Astrocyte (in vitro differentiated cells and primary cell): ENCODE measurements at regions not wholly inside any gene's neighbourhood (a gene's known extent, or its start where the extent isn't known, plus 50 kb on each side); places are given as distances from the start of the nearest gene placed in this dataset.

Experiments used
- DNase-seq: peaks from one replicate; pipeline ENCODE4 v3.0.0-alpha.2; 2010; ENCODE audit warnings: low read depth
- FAIRE-seq: peaks from 2 replicates; lab custom pipeline; 2011; peaks lifted over from hg19 to GRCh38; lab: Jason Lieb, UNC
- H2AFZ ChIP-seq: 2 replicates; pipeline ENCODE4 v1.6.0; 2012; ENCODE audit warnings: low read depth, low read length, inconsistent platforms
- H3K27ac ChIP-seq: 2 replicates; pipeline ENCODE4 v1.5.1; 2011; ENCODE audit warnings: low read depth, low read length, inconsistent platforms
- H3K27me3 ChIP-seq: 2 replicates; pipeline ENCODE4 v1.6.0; 2011; ENCODE audit warnings: low read length, inconsistent platforms; ENCODE audit not compliant: insufficient read depth
- H3K36me3 ChIP-seq: 2 replicates; pipeline ENCODE4 v1.5.1; 2011; ENCODE audit warnings: low read length, inconsistent platforms; ENCODE audit not compliant: insufficient read depth
- H3K4me1 ChIP-seq: 2 replicates; pipeline ENCODE4 v1.5.1; 2011; ENCODE audit warnings: low read length, inconsistent platforms; ENCODE audit not compliant: insufficient read depth
- H3K4me2 ChIP-seq: 2 replicates; pipeline ENCODE4 v1.6.0; 2012; ENCODE audit warnings: low read length, inconsistent platforms
- H3K4me3 ChIP-seq: 2 replicates; pipeline ENCODE4 v1.5.1; 2011; ENCODE audit warnings: low read depth, mild to moderate bottlenecking, low read length, inconsistent platforms; ENCODE audit not compliant: insufficient read depth
- H3K79me2 ChIP-seq: 2 replicates; pipeline ENCODE4 v1.6.0; 2012; ENCODE audit warnings: mild to moderate bottlenecking, low read length, inconsistent platforms; ENCODE audit not compliant: insufficient read depth
- H3K9ac ChIP-seq: 2 replicates; pipeline ENCODE4 v1.6.0; 2012; ENCODE audit warnings: mild to moderate bottlenecking, low read length, inconsistent platforms
- H3K9me3 ChIP-seq: 2 replicates; pipeline ENCODE4 v1.5.1; 2012; ENCODE audit warnings: low read depth, mild to moderate bottlenecking, low read length, inconsistent platforms; ENCODE audit not compliant: insufficient read depth
- H4K20me1 ChIP-seq: 2 replicates; pipeline ENCODE4 v1.6.0; 2012; ENCODE audit warnings: low read length, inconsistent platforms; ENCODE audit not compliant: insufficient read depth
- H3K27ac Mint-ChIP-seq: one replicate; pipeline ENCODE4 v1.8.0; 2021; ENCODE audit warnings: mild to moderate bottlenecking, mixed read lengths; ENCODE audit not compliant: unreplicated experiment
- H3K27me3 Mint-ChIP-seq: one replicate; pipeline ENCODE4 v1.8.0; 2021; ENCODE audit warnings: low read depth, mixed read lengths; ENCODE audit not compliant: unreplicated experiment
- H3K36me3 Mint-ChIP-seq: one replicate; pipeline ENCODE4 v1.8.0; 2021; ENCODE audit warnings: low read depth, mixed read lengths; ENCODE audit not compliant: unreplicated experiment
- H3K4me1 Mint-ChIP-seq: one replicate; pipeline ENCODE4 v1.8.0; 2021; ENCODE audit warnings: low read depth, mixed read lengths; ENCODE audit not compliant: unreplicated experiment
- H3K4me3 Mint-ChIP-seq: one replicate; pipeline ENCODE4 v1.8.0; 2021; ENCODE audit warnings: mild to moderate bottlenecking, moderate library complexity, mixed read lengths; ENCODE audit not compliant: unreplicated experiment
- H3K9me3 Mint-ChIP-seq: one replicate; pipeline ENCODE4 v1.8.0; 2021; ENCODE audit warnings: mild to moderate bottlenecking, mixed read lengths; ENCODE audit not compliant: unreplicated experiment
- EZH2 ChIP-seq: IDR thresholded peaks from 2 replicates; pipeline ENCODE4 v1.6.1; 2012; ENCODE audit warnings: mild to moderate bottlenecking, low read length, inconsistent platforms; ENCODE audit not compliant: insufficient read depth
- TF ChIP-seq, protein P1 (sequence below): IDR thresholded peaks from 2 replicates; pipeline ENCODE4 v1.5.1; 2011; ENCODE audit warnings: low read depth, mild to moderate bottlenecking, inconsistent platforms, low read length, moderate library complexity; ENCODE audit not compliant: insufficient read depth

DNA sequence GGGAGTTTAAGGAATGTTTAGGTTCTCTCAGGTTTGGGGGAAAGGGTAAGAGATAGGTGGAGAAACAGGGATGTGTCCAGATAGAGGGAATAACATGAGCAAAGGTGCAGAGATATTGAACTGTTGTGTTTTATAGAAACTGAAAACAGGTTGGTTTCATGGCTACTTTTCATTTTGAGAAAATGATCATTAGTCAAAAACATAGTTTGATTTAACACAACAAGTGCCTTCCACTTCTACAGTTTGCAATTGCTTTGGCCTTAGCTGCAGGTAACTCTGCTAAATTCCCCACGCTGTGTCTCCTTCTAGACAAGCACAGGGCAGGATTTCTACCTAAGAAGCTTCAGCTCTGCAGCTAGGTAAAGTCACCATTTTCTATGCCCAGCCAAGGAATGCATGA, 124.9 kb downstream of the RGS2 start:
- FAIRE-seq = no peak
- Histone ChIP-seq H3K9ac (no peak overlapping the region), H2AFZ (no peak overlapping the region), H4K20me1 (no peaks in the 10 kb centered on the region), H3K79me2 (no peaks in the 10 kb centered on the region), H3K27ac (no peak overlapping the region), H3K9me3 (no peaks in the 10 kb centered on the region), H3K4me1 (no peaks in the 10 kb centered on the region), H3K4me3 (no peak overlapping the region), H3K4me2 (no peak overlapping the region), H3K27me3 (no peaks in the 10 kb centered on the region), H3K36me3 (no peaks in the 10 kb centered on the region)
- no peaks in the 10 kb centered on the region for H3K27me3 Mint-ChIP-seq
- TF ChIP-seq, protein P1, sequence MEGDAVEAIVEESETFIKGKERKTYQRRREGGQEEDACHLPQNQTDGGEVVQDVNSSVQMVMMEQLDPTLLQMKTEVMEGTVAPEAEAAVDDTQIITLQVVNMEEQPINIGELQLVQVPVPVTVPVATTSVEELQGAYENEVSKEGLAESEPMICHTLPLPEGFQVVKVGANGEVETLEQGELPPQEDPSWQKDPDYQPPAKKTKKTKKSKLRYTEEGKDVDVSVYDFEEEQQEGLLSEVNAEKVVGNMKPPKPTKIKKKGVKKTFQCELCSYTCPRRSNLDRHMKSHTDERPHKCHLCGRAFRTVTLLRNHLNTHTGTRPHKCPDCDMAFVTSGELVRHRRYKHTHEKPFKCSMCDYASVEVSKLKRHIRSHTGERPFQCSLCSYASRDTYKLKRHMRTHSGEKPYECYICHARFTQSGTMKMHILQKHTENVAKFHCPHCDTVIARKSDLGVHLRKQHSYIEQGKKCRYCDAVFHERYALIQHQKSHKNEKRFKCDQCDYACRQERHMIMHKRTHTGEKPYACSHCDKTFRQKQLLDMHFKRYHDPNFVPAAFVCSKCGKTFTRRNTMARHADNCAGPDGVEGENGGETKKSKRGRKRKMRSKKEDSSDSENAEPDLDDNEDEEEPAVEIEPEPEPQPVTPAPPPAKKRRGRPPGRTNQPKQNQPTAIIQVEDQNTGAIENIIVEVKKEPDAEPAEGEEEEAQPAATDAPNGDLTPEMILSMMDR = no peak
- TF ChIP-seq EZH2 = no peak
- H3K4me3 Mint-ChIP-seq = no peak overlapping the region
- no peaks in the 10 kb centered on the region for H3K4me1 Mint-ChIP-seq
- no peak overlapping the region for H3K27ac Mint-ChIP-seq
- H3K36me3 Mint-ChIP-seq = no peaks in the 10 kb centered on the region
- DNase-seq = no peak
- no peaks in the 10 kb centered on the region for H3K9me3 Mint-ChIP-seq

DNA sequence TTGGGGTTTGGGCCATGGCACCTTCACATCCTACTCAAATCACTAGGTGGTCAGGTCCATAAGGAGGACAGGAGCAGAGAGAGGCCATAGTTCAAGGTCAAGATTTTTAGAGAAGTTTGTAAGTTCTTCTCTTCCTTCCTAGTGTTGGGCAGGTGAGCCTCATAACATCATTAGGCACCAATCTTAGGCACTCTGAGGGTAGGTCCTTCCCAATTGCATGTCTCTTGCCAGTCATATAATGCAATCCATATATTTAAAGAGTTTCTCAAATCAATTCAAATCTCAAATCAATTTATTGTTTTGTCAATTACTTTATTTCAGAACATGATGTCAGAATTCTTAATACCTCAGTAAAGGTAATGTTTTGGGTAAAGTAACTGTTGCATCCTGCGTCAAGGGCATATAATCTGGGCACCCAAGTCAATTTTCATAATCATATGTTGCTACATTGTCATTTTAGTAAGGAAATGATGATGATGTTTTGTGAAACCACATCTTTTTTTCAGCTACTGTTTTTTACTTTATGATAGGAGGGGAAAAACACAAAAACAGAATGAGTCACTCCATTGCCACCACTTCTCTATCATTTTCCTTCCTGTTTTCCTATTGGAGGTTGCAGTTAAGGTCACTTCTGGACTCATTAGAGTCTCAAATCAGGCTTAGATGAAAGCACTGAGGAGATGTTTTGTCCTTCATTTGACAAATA, 122.7 kb downstream of the UCHL5 start:
- Histone ChIP-seq H3K4me3 (no peak overlapping the region), H3K9me3 (no peaks in the 10 kb centered on the region), H3K36me3 (no peaks in the 10 kb centered on the region), H3K9ac (no peak overlapping the region), H3K79me2 (no peaks in the 10 kb centered on the region), H3K27me3 (no peaks in the 10 kb centered on the region), H4K20me1 (no peaks in the 10 kb centered on the region), H3K27ac (no peak overlapping the region), H3K4me1 (no peaks in the 10 kb centered on the region), H2AFZ (no peak overlapping the region), H3K4me2 (no peak overlapping the region)
- FAIRE-seq (no peak), DNase-seq (no peak)
- H3K4me1 Mint-ChIP-seq = no peaks in the 10 kb centered on the region
- no peaks in the 10 kb centered on the region for H3K27me3 Mint-ChIP-seq
- no peaks in the 10 kb centered on the region for H3K9me3 Mint-ChIP-seq
- H3K4me3 Mint-ChIP-seq = no peak overlapping the region
- no peak overlapping the region for H3K27ac Mint-ChIP-seq
- no peaks in the 10 kb centered on the region for H3K36me3 Mint-ChIP-seq
- TF ChIP-seq EZH2 = no peak
- TF ChIP-seq, protein P1 = no peak

DNA sequence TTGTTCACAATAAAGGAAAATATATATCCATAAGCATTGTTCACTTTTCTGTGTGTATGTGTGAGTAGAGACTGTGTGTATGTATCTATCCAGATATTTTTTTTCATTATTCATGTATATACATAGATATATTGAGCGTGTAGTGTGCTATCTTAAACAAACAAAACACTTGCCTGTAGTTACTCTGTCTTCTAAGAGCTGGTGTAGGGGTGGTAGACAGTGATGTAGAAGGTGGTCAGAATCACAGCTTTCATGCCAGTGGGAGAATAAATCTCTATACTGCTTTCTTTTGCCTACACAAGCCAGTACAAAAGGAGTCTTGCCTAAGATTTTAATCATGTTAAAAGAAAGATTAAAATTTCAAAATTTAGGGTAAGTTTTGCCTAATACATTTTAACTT, 122.0 kb downstream of the UCHL5 start:
- no peak for FAIRE-seq
- Histone ChIP-seq H3K4me3 (no peak overlapping the region), H4K20me1 (no peaks in the 10 kb centered on the region), H3K9ac (no peak overlapping the region), H2AFZ (no peak overlapping the region), H3K4me1 (no peaks in the 10 kb centered on the region), H3K27ac (no peak overlapping the region), H3K4me2 (no peak overlapping the region), H3K36me3 (no peaks in the 10 kb centered on the region), H3K79me2 (no peaks in the 10 kb centered on the region), H3K27me3 (no peaks in the 10 kb centered on the region), H3K9me3 (no peaks in the 10 kb centered on the region)
- no peak for TF ChIP-seq EZH2
- TF ChIP-seq, protein P1 = no peak
- DNase-seq = no peak
- Mint-ChIP-seq H3K4me1 (no peaks in the 10 kb centered on the region), H3K4me3 (no peak overlapping the region), H3K36me3 (no peaks in the 10 kb centered on the region), H3K27me3 (no peaks in the 10 kb centered on the region), H3K27ac (no peak overlapping the region), H3K9me3 (no peaks in the 10 kb centered on the region)
